ENCODE measurements at regions not wholly inside any gene's neighbourhood (a gene's known extent, or its start where the extent isn't known, plus 50 kb on each side); places are given as distances from the start of the nearest gene placed in this dataset.

- Histone ChIP-seq H3K36me3 (no peaks in the 10 kb centered on the region), H3K27ac (replicated peaks) (no peak overlapping the region), H3K4me3 (no peak overlapping the region), H3K9me3 (replicated peaks) (peaks cover 1% of the 10 kb centered on the region), H3K27me3 (ENCODE audit: low read depth) (no peaks in the 10 kb centered on the region), H3K4me1 (no peaks in the 10 kb centered on the region)
- intact Hi-C loops (cut with micrococcal nuclease): no loop called here
- TF ChIP-seq, protein P1, sequence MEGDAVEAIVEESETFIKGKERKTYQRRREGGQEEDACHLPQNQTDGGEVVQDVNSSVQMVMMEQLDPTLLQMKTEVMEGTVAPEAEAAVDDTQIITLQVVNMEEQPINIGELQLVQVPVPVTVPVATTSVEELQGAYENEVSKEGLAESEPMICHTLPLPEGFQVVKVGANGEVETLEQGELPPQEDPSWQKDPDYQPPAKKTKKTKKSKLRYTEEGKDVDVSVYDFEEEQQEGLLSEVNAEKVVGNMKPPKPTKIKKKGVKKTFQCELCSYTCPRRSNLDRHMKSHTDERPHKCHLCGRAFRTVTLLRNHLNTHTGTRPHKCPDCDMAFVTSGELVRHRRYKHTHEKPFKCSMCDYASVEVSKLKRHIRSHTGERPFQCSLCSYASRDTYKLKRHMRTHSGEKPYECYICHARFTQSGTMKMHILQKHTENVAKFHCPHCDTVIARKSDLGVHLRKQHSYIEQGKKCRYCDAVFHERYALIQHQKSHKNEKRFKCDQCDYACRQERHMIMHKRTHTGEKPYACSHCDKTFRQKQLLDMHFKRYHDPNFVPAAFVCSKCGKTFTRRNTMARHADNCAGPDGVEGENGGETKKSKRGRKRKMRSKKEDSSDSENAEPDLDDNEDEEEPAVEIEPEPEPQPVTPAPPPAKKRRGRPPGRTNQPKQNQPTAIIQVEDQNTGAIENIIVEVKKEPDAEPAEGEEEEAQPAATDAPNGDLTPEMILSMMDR (IDR thresholded peaks at IDR 0.05; ENCODE audit: borderline replicate concordance): no peak
- no peak for DNase-seq
Observed at GRCh38 chr1:163701783-163702374, 380.1 kb downstream of the NUF2 start.

- intact Hi-C loops (cut with micrococcal nuclease): no loop called here
- Histone ChIP-seq H3K27ac (replicated peaks) (no peak overlapping the region), H3K27me3 (ENCODE audit: low read depth) (no peaks in the 10 kb centered on the region), H3K36me3 (no peaks in the 10 kb centered on the region), H3K4me1 (no peaks in the 10 kb centered on the region), H3K4me3 (no peak overlapping the region), H3K9me3 (replicated peaks) (peaks cover 9% of the 10 kb centered on the region)
- TF ChIP-seq, protein P1 (IDR thresholded peaks at IDR 0.05; ENCODE audit: borderline replicate concordance): no peak
- no peak for DNase-seq
Observed at GRCh38 chr1:163703794-163704193, 382.0 kb downstream of the NUF2 start.

GRCh38 chr1:163706915-163707314 lies 385.2 kb downstream of the NUF2 start:
- Histone ChIP-seq H3K27me3 (ENCODE audit: low read depth) (no peaks in the 10 kb centered on the region), H3K4me1 (no peaks in the 10 kb centered on the region), H3K4me3 (no peak overlapping the region), H3K9me3 (replicated peaks) (peaks cover 16% of the 10 kb centered on the region), H3K27ac (replicated peaks) (no peak overlapping the region), H3K36me3 (no peaks in the 10 kb centered on the region)
- TF ChIP-seq, protein P1 (IDR thresholded peaks at IDR 0.05; ENCODE audit: borderline replicate concordance): no peak
- DNase-seq: no peak
- intact Hi-C loops (cut with micrococcal nuclease): no loop called here

GRCh38 chr1:163709636-163710035 lies 387.9 kb downstream of the NUF2 start:
- Histone ChIP-seq H3K36me3 (no peaks in the 10 kb centered on the region), H3K4me1 (no peaks in the 10 kb centered on the region), H3K4me3 (no peak overlapping the region), H3K27me3 (ENCODE audit: low read depth) (no peaks in the 10 kb centered on the region), H3K9me3 (replicated peaks) (peaks cover 21% of the 10 kb centered on the region), H3K27ac (replicated peaks) (no peak overlapping the region)
- no peak for DNase-seq
- TF ChIP-seq, protein P1 (IDR thresholded peaks at IDR 0.05; ENCODE audit: borderline replicate concordance): no peak
- intact Hi-C loops (cut with micrococcal nuclease): no loop called here

- peaks cover 21% of the 10 kb centered on the region for H3K9me3 ChIP-seq (replicated peaks)
- H3K4me1 ChIP-seq: no peaks in the 10 kb centered on the region
- no peak for DNase-seq
- H3K27me3 ChIP-seq (ENCODE audit: low read depth): no peaks in the 10 kb centered on the region
- intact Hi-C loops (cut with micrococcal nuclease): no loop called here
- H3K36me3 ChIP-seq: no peaks in the 10 kb centered on the region
- no peak overlapping the region for H3K4me3 ChIP-seq
- TF ChIP-seq, protein P1 (IDR thresholded peaks at IDR 0.05; ENCODE audit: borderline replicate concordance): no peak
- H3K27ac ChIP-seq (replicated peaks): no peak overlapping the region
Observed at GRCh38 chr1:163712321-163712720, 390.6 kb downstream of the NUF2 start.
